ENCODE measurements at regions not wholly inside any gene's neighbourhood (a gene's known extent, or its start where the extent isn't known, plus 50 kb on each side); places are given as distances from the start of the nearest gene placed in this dataset.

DNA sequence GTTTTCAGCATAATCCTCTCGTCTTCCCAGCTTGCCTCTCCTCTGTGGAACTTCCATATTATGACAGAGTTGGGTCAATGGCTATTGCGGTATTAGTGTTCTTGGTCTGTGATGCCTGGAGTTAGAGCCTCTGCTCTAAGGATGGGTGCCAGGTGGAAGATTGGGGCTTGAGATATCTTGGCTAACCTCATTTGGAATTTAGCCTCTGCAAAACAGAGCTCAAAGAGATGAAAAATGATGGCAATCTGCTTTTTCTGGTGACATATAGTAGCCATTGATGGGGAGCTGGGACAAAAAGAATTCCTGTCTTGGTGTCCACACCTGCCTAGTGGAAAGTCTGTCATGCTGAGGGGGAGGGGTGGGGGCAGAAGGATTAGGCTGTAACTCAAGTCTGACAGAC lies 152.1 kb downstream of the RPL10L start:
- Histone ChIP-seq H3K36me3 (ENCODE audit: control insufficient read depth in 2 of 2, extremely low read depth in 1 of 2, insufficient read depth in 2 of 2, low read length in 2 of 2) (no peaks in the 10 kb centered on the region), H2AFZ (ENCODE audit: low read depth, low read length) (no peak overlapping the region), H4K20me1 (replicated peaks; ENCODE audit: control insufficient read depth, extremely low read depth, insufficient read depth, low read length) (no peaks in the 10 kb centered on the region), H3K9me1 (replicated peaks; ENCODE audit: control insufficient read depth, extremely low read depth, insufficient read depth, low read length) (no peaks in the 10 kb centered on the region), H3K27ac (ENCODE audit: insufficient read depth, low read depth, low read length) (no peak overlapping the region), H3K4me1 (ENCODE audit: control insufficient read depth, extremely low read depth, insufficient read depth, low read length) (no peaks in the 10 kb centered on the region), H3K9me3 (replicated peaks; ENCODE audit: control insufficient read depth, insufficient read depth, low read length) (no peaks in the 10 kb centered on the region), H3K9ac (replicated peaks; ENCODE audit: extremely low read depth, insufficient read depth, low read length) (no peak overlapping the region), H3K27me3 (ENCODE audit: control insufficient read depth in 2 of 2, insufficient read depth in 2 of 2, low read length in 2 of 2) (no peaks in the 10 kb centered on the region), H3K79me2 (ENCODE audit: control insufficient read depth, insufficient read depth, low read length) (no peaks in the 10 kb centered on the region), H3K4me2 (ENCODE audit: insufficient read depth, low read length) (no peak overlapping the region), H3K4me3 (replicated peaks in 1 of 3; ENCODE audit: insufficient read depth in 1 of 3, low read depth in 1 of 3, low read length in 3 of 3) (no peak overlapping the region)
- intact Hi-C loops (cut with micrococcal nuclease) (no loop called here), dilution Hi-C loops (cut with MboI; ENCODE audit: extremely low pct_ligation_motif_present, low sequenced_read_pairs) (no loop called here)
- no TSS peak for BruUV-seq (replicated peaks)
- ChIA-PET POLR2A (no interaction called here), CTCF (no interaction called here)
- no peak for DNase-seq (ENCODE audit: low read depth, low spot score)
- TF ChIP-seq POLR2AphosphoS5 (IDR thresholded peaks at IDR 0.05; ENCODE audit: insufficient read depth, low read depth, low read length) (no peak), MYC (IDR thresholded peaks at IDR 0.05; ENCODE audit: low read depth, low read length) (no peak), FOS (IDR thresholded peaks at IDR 0.05; ENCODE audit: borderline replicate concordance, insufficient read depth, low read length) (no peak), GATA2 (IDR thresholded peaks at IDR 0.05; ENCODE audit: insufficient read depth, insufficient read length, low read depth, low read length) (no peak), EZH2 (IDR thresholded peaks at IDR 0.05; ENCODE audit: borderline replicate concordance, low read depth, low read length, severe bottlenecking) (no peak), POLR2A (IDR thresholded peaks at IDR 0.05; ENCODE audit: low read depth, low read length) (no peak), JUN (IDR thresholded peaks at IDR 0.05; ENCODE audit: borderline replicate concordance, insufficient read depth, insufficient read length, low read depth) (no peak)
- TF ChIP-seq, protein P1, sequence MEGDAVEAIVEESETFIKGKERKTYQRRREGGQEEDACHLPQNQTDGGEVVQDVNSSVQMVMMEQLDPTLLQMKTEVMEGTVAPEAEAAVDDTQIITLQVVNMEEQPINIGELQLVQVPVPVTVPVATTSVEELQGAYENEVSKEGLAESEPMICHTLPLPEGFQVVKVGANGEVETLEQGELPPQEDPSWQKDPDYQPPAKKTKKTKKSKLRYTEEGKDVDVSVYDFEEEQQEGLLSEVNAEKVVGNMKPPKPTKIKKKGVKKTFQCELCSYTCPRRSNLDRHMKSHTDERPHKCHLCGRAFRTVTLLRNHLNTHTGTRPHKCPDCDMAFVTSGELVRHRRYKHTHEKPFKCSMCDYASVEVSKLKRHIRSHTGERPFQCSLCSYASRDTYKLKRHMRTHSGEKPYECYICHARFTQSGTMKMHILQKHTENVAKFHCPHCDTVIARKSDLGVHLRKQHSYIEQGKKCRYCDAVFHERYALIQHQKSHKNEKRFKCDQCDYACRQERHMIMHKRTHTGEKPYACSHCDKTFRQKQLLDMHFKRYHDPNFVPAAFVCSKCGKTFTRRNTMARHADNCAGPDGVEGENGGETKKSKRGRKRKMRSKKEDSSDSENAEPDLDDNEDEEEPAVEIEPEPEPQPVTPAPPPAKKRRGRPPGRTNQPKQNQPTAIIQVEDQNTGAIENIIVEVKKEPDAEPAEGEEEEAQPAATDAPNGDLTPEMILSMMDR (IDR thresholded peaks at IDR 0.05; ENCODE audit: extremely low read depth in 1 of 2, insufficient read depth in 1 of 2, low read depth in 1 of 2, low read length in 2 of 2): no peak
- TF ChIP-seq, protein P2, sequence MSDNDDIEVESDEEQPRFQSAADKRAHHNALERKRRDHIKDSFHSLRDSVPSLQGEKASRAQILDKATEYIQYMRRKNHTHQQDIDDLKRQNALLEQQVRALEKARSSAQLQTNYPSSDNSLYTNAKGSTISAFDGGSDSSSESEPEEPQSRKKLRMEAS (IDR thresholded peaks at IDR 0.05; ENCODE audit: insufficient read depth, insufficient read length): no peak
- no peak for FAIRE-seq
